ENCODE measurements at regions not wholly inside any gene's neighbourhood (a gene's known extent, or its start where the extent isn't known, plus 50 kb on each side); places are given as distances from the start of the nearest gene placed in this dataset.

GRCh38 chr2:134199123-134199522 is 54.7 kb upstream of the MGAT5 start:
- TF ChIP-seq CTCF (conservative IDR thresholded peaks at IDR 0.05; ENCODE audit: low read length), result no peak
- no peak overlapping the region for H2AFZ ChIP-seq (ENCODE audit: low read length)
- peaks cover 98% of the 10 kb centered on the region for H3K79me2 ChIP-seq (ENCODE audit: insufficient read depth, low read length)
- no peak overlapping the region for H3K9ac ChIP-seq (ENCODE audit: low read depth, low read length, poor library complexity, severe bottlenecking)
- no peaks in the 10 kb centered on the region for H3K9me2 ChIP-seq (replicated peaks; ENCODE audit: low read depth, low read length)
- H3K4me3 ChIP-seq (ENCODE audit: low read length, poor library complexity, severe bottlenecking), result no peak overlapping the region
- H3F3A ChIP-seq (ENCODE audit: low read depth), result no peaks in the 10 kb centered on the region
- H3K4me2 ChIP-seq (ENCODE audit: low read depth, low read length, poor library complexity, severe bottlenecking), result no peak overlapping the region
- H4K20me1 ChIP-seq (ENCODE audit: insufficient read depth, low read length, poor library complexity, severe bottlenecking), result peaks cover 21% of the 10 kb centered on the region
- peaks cover 29% of the 10 kb centered on the region for H3K4me1 ChIP-seq (ENCODE audit: insufficient read depth, low read length, poor library complexity, severe bottlenecking)
- H3K36me3 ChIP-seq (ENCODE audit: insufficient read depth, low read length), result no peaks in the 10 kb centered on the region
- no peaks in the 10 kb centered on the region for H3K27me3 ChIP-seq (ENCODE audit: insufficient read depth, low read length, poor library complexity, severe bottlenecking)
- no peaks in the 10 kb centered on the region for H3K9me3 ChIP-seq (ENCODE audit: insufficient read depth, low read depth, low read length)

- H3K4me1 ChIP-seq (ENCODE audit: insufficient read depth, low read length, poor library complexity, severe bottlenecking), result peaks cover 29% of the 10 kb centered on the region
- no peak for TF ChIP-seq EZH2phosphoT487 (IDR thresholded peaks at IDR 0.05; ENCODE audit: borderline replicate concordance)
- TF ChIP-seq CTCF (conservative IDR thresholded peaks at IDR 0.05; ENCODE audit: low read length), result no peak
- no peaks in the 10 kb centered on the region for H3K27me3 ChIP-seq (ENCODE audit: insufficient read depth, low read length, poor library complexity, severe bottlenecking)
- no peaks in the 10 kb centered on the region for H3K36me3 ChIP-seq (ENCODE audit: insufficient read depth, low read length)
- H3K4me2 ChIP-seq (ENCODE audit: low read depth, low read length, poor library complexity, severe bottlenecking), result no peak overlapping the region
- H3K9ac ChIP-seq (ENCODE audit: low read depth, low read length, poor library complexity, severe bottlenecking), result no peak overlapping the region
- H3K4me3 ChIP-seq (ENCODE audit: low read length, poor library complexity, severe bottlenecking), result no peak overlapping the region
- H4K20me1 ChIP-seq (ENCODE audit: insufficient read depth, low read length, poor library complexity, severe bottlenecking), result peaks cover 21% of the 10 kb centered on the region
- H3K9me2 ChIP-seq (replicated peaks; ENCODE audit: low read depth, low read length), result no peaks in the 10 kb centered on the region
- no peaks in the 10 kb centered on the region for H3K9me3 ChIP-seq (ENCODE audit: insufficient read depth, low read depth, low read length)
- H3K79me2 ChIP-seq (ENCODE audit: insufficient read depth, low read length), result peaks cover 98% of the 10 kb centered on the region
- no peak overlapping the region for H2AFZ ChIP-seq (ENCODE audit: low read length)
- no peaks in the 10 kb centered on the region for H3F3A ChIP-seq (ENCODE audit: low read depth)
These were observed 53.7 kb upstream of the MGAT5 start for GRCh38 chr2:134200036-134200618.

GRCh38 chr2:134201533-134201932 is 52.3 kb upstream of the MGAT5 start:
- Histone ChIP-seq H3K4me2 (ENCODE audit: low read depth, low read length, poor library complexity, severe bottlenecking) (no peak overlapping the region), H3K4me1 (ENCODE audit: insufficient read depth, low read length, poor library complexity, severe bottlenecking) (peaks cover 39% of the 10 kb centered on the region), H3K79me2 (ENCODE audit: insufficient read depth, low read length) (peaks cover 99% of the 10 kb centered on the region), H3K9me2 (replicated peaks; ENCODE audit: low read depth, low read length) (no peaks in the 10 kb centered on the region), H3F3A (ENCODE audit: low read depth) (no peaks in the 10 kb centered on the region), H3K9me3 (ENCODE audit: insufficient read depth, low read depth, low read length) (no peaks in the 10 kb centered on the region), H3K4me3 (ENCODE audit: low read length, poor library complexity, severe bottlenecking) (no peak overlapping the region), H3K27me3 (ENCODE audit: insufficient read depth, low read length, poor library complexity, severe bottlenecking) (no peaks in the 10 kb centered on the region), H3K36me3 (ENCODE audit: insufficient read depth, low read length) (no peaks in the 10 kb centered on the region), H4K20me1 (ENCODE audit: insufficient read depth, low read length, poor library complexity, severe bottlenecking) (peaks cover 21% of the 10 kb centered on the region), H2AFZ (ENCODE audit: low read length) (no peak overlapping the region), H3K9ac (ENCODE audit: low read depth, low read length, poor library complexity, severe bottlenecking) (no peak overlapping the region)
- TF ChIP-seq CTCF (conservative IDR thresholded peaks at IDR 0.05; ENCODE audit: low read length), result no peak
- TF ChIP-seq EZH2phosphoT487 (IDR thresholded peaks at IDR 0.05; ENCODE audit: borderline replicate concordance), result no peak

All from Loucy (cell line).